Osteocyte (in vitro differentiated cells): ENCODE measurements at regions not wholly inside any gene's neighbourhood (a gene's known extent, or its start where the extent isn't known, plus 50 kb on each side); places are given as distances from the start of the nearest gene placed in this dataset.

Experiments used
- DNase-seq: peaks from one replicate; pipeline ENCODE4 v3.0.0; 2021; ENCODE audit warnings: mixed read lengths; ENCODE audit not compliant: unreplicated experiment; ENCODE audit errors: extremely low spot score
- H3K27ac Mint-ChIP-seq: one replicate; pipeline ENCODE4 v1.8.0; 2021; ENCODE audit warnings: mild to moderate bottlenecking, mixed read lengths; ENCODE audit not compliant: unreplicated experiment
- H3K27me3 Mint-ChIP-seq: one replicate; pipeline ENCODE4 v1.8.0; 2021; ENCODE audit warnings: mixed read lengths; ENCODE audit not compliant: unreplicated experiment
- H3K36me3 Mint-ChIP-seq: one replicate; pipeline ENCODE4 v1.8.0; 2021; ENCODE audit warnings: mixed read lengths; ENCODE audit not compliant: unreplicated experiment
- H3K4me1 Mint-ChIP-seq: one replicate; pipeline ENCODE4 v1.8.0; 2021; ENCODE audit warnings: mixed read lengths; ENCODE audit not compliant: unreplicated experiment
- H3K4me3 Mint-ChIP-seq: one replicate; pipeline ENCODE4 v1.8.0; 2021; ENCODE audit warnings: mild to moderate bottlenecking, moderate library complexity, mixed read lengths; ENCODE audit not compliant: unreplicated experiment
- H3K9me3 Mint-ChIP-seq: one replicate; pipeline ENCODE4 v1.8.0; 2021; ENCODE audit warnings: mixed read lengths; ENCODE audit not compliant: unreplicated experiment
- TF ChIP-seq, protein P1 (sequence below): fragments of 200-600 bp; sonication (generic); IDR thresholded peaks from 2 replicates; pipeline ENCODE4 v1.5.0; 2021; ENCODE audit warnings: antibody characterized with exemption, mild to moderate bottlenecking, moderate library complexity

DNA sequence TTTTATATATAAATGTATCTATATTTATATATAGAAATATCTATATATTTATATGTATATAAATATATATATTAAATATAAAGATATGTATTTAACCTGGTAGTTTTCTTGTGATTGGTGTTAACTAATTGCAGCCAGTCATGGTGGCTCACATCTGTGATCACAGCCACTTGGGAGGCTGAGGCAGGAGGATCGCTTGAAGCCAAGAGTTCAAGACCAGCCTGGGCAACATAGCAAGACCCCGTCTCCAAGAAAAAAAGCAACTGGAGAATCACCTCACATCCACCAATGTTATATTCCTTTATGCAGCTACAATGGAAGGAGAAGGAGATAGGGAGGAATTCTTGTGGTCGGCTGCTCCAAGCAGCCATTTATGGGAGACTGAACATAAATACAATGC is 224.9 kb downstream of the BAMBI start:
- H3K9me3 Mint-ChIP-seq = no peaks in the 10 kb centered on the region
- peaks cover 31% of the 10 kb centered on the region for H3K4me1 Mint-ChIP-seq
- no peaks in the 10 kb centered on the region for H3K36me3 Mint-ChIP-seq
- TF ChIP-seq, protein P1, sequence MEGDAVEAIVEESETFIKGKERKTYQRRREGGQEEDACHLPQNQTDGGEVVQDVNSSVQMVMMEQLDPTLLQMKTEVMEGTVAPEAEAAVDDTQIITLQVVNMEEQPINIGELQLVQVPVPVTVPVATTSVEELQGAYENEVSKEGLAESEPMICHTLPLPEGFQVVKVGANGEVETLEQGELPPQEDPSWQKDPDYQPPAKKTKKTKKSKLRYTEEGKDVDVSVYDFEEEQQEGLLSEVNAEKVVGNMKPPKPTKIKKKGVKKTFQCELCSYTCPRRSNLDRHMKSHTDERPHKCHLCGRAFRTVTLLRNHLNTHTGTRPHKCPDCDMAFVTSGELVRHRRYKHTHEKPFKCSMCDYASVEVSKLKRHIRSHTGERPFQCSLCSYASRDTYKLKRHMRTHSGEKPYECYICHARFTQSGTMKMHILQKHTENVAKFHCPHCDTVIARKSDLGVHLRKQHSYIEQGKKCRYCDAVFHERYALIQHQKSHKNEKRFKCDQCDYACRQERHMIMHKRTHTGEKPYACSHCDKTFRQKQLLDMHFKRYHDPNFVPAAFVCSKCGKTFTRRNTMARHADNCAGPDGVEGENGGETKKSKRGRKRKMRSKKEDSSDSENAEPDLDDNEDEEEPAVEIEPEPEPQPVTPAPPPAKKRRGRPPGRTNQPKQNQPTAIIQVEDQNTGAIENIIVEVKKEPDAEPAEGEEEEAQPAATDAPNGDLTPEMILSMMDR = no peak
- no peaks in the 10 kb centered on the region for H3K27me3 Mint-ChIP-seq
- H3K27ac Mint-ChIP-seq = no peak overlapping the region
- no peak for DNase-seq
- H3K4me3 Mint-ChIP-seq = no peak overlapping the region

DNA sequence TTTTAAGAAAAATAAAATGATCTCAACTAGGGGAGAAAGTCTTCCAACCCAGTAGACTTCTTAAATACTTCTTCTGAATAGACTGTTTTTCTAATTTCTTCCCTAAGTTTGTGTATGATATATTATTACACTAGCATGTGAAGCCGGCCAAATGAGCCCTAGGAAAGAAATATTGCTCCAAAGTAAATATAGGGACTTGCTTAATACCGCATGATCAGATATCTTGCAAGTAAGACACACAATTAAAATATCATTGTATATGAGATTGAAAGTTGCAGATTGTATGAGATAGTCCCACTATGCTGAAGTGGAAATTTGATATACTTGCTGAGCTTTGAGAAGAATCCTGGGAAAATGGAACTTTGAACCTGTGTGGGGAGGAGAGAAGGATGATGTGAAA is 225.7 kb downstream of the BAMBI start:
- H3K9me3 Mint-ChIP-seq = no peaks in the 10 kb centered on the region
- no peak overlapping the region for H3K4me3 Mint-ChIP-seq
- TF ChIP-seq, protein P1 = no peak
- no peak for DNase-seq
- peaks cover 31% of the 10 kb centered on the region for H3K4me1 Mint-ChIP-seq
- H3K27ac Mint-ChIP-seq = no peak overlapping the region
- no peaks in the 10 kb centered on the region for H3K36me3 Mint-ChIP-seq
- no peaks in the 10 kb centered on the region for H3K27me3 Mint-ChIP-seq

DNA sequence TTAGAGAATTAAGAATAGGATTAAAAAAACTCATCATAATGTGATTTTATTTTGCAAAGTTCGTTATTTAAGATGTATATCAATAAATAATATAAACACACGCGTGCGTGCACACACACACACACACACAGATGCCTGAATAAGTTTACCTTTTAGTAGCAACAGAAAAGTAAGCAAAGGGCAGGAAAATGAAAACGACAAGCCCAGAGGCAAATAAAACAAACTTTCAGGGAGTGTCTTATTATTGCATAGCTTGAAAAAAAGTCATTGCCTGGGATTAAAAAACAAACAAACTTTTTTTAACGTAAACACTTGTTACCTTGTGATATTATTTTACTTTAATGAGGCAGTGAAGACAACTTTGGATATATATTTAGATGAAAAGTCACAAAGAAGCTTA is 226.4 kb downstream of the BAMBI start:
- no peak for DNase-seq
- TF ChIP-seq, protein P1 = no peak
- no peaks in the 10 kb centered on the region for H3K9me3 Mint-ChIP-seq
- H3K4me1 Mint-ChIP-seq = peaks cover 31% of the 10 kb centered on the region
- no peaks in the 10 kb centered on the region for H3K27me3 Mint-ChIP-seq
- no peak overlapping the region for H3K27ac Mint-ChIP-seq
- no peaks in the 10 kb centered on the region for H3K36me3 Mint-ChIP-seq
- H3K4me3 Mint-ChIP-seq = no peak overlapping the region

DNA sequence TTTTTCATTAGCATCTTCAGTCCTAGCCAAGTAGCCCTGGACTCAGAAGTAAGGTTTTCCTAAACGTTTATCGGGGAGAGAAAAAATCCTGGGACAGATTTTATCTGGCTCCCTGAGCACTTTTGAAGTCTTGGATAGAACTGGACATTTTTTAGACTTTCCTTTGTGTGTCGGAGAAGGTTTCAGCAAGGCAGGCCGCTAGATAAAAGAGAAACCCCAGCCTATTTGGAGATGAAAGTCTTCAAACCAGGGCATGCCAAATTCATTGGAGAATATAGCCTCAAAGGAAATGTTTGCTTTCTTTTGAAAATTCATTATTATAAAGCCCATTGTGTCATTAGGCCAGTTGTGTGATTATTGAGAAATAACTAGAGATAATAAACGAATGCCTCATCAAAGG is 228.1 kb downstream of the BAMBI start:
- no peak overlapping the region for H3K27ac Mint-ChIP-seq
- no peak for DNase-seq
- no peak overlapping the region for H3K4me3 Mint-ChIP-seq
- no peaks in the 10 kb centered on the region for H3K9me3 Mint-ChIP-seq
- TF ChIP-seq, protein P1 = no peak
- H3K27me3 Mint-ChIP-seq = no peaks in the 10 kb centered on the region
- H3K4me1 Mint-ChIP-seq = peaks cover 34% of the 10 kb centered on the region
- H3K36me3 Mint-ChIP-seq = no peaks in the 10 kb centered on the region

DNA sequence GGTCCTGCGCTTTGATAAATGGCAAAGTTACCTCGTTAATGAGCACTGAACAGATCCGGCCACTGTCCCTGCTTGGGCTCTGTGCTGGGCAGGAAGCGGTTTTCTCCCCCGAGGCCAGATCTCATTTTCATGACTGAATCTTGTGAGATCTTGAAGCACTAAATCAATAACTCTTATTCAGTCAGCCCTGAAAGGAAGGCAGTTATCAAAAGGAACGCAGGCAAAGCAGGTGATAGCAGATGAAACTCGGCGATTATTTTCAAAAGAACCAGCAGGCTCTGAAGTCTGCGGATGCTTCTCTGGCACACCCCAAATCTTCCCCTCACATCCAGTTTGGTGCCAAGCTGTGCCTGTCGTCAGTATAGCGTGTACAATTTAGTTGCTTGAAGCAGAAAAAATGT is 228.7 kb downstream of the BAMBI start:
- Mint-ChIP-seq H3K27ac (peak overlapping the region; percentile 16), H3K4me3 (no peak overlapping the region)
- TF ChIP-seq, protein P1 = no peak

More for the DNA sequence above, 228.7 kb downstream of the BAMBI start:
- Mint-ChIP-seq H3K36me3 (no peaks in the 10 kb centered on the region), H3K9me3 (no peaks in the 10 kb centered on the region), H3K4me1 (peaks cover 40% of the 10 kb centered on the region), H3K27me3 (no peaks in the 10 kb centered on the region)
- DNase-seq = no peak
